ENCODE measurements at regions not wholly inside any gene's neighbourhood (a gene's known extent, or its start where the extent isn't known, plus 50 kb on each side); places are given as distances from the start of the nearest gene placed in this dataset.

GRCh38 chr4:32196950-32197688 is 1477.0 kb downstream of the PCDH7 start:
- no peaks in the 10 kb centered on the region for H3K9me3 ChIP-seq (ENCODE audit: control insufficient read depth in 2 of 2, insufficient read depth in 1 of 2, low read depth in 1 of 2, low read length in 1 of 2)
- no peaks in the 10 kb centered on the region for H3K36me3 ChIP-seq (ENCODE audit: control insufficient read depth in 2 of 2, insufficient read depth in 2 of 2, low read length in 1 of 2)
- no peaks in the 10 kb centered on the region for H3K27me3 ChIP-seq (ENCODE audit: control insufficient read depth in 1 of 2, insufficient read depth in 2 of 2, low read length in 2 of 2)
- WGBS, 2 donors, result 67 to 73% methylated on average over 10 of the region's 10 CpGs
- H3K4me1 ChIP-seq (ENCODE audit: control insufficient read depth in 2 of 2, insufficient read depth in 2 of 2, low read length in 1 of 2), result no peaks in the 10 kb centered on the region
- H3K27ac ChIP-seq (ENCODE audit: low read depth in 2 of 2, low read length in 1 of 2), result no peak overlapping the region
- H3K4me3 ChIP-seq (ENCODE audit: low read depth in 1 of 2, low read length in 2 of 2), result no peak overlapping the region

DNA sequence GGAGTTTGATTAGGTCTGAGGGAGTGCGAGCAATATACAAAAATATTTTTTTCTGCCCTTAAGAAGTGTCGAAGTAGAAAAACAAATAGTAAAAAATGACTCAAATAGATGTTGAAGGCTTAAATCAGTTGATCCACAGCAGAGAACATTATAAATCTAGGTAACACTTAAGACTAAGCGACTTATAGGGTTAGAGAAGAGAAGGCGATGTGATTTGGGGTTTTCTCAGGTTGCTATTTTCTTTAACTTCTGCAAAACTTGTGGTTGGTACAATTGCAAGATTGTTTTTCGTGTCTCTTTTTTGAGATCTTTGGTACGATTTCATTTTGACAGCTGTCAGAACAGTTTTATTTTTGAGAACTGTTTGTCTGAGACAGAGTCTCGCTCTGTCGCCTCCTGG is 1479.5 kb downstream of the PCDH7 start:
- Histone ChIP-seq H3K4me1 (ENCODE audit: control insufficient read depth in 2 of 2, insufficient read depth in 2 of 2, low read length in 1 of 2) (no peaks in the 10 kb centered on the region), H3K4me3 (ENCODE audit: low read depth in 1 of 2, low read length in 2 of 2) (no peak overlapping the region), H3K27me3 (ENCODE audit: control insufficient read depth in 1 of 2, insufficient read depth in 2 of 2, low read length in 2 of 2) (no peaks in the 10 kb centered on the region), H3K27ac (ENCODE audit: low read depth in 2 of 2, low read length in 1 of 2) (no peak overlapping the region), H3K9me3 (ENCODE audit: control insufficient read depth in 2 of 2, insufficient read depth in 1 of 2, low read depth in 1 of 2, low read length in 1 of 2) (no peaks in the 10 kb centered on the region), H3K36me3 (ENCODE audit: control insufficient read depth in 2 of 2, insufficient read depth in 2 of 2, low read length in 1 of 2) (no peaks in the 10 kb centered on the region)
- 72 to 83% methylated on average over 8 of the region's 8 CpGs for WGBS, 2 donors

GRCh38 chr4:32203340-32203739 is 1483.2 kb downstream of the PCDH7 start:
- Histone ChIP-seq H3K4me1 (ENCODE audit: control insufficient read depth in 2 of 2, insufficient read depth in 2 of 2, low read length in 1 of 2) (no peaks in the 10 kb centered on the region), H3K36me3 (ENCODE audit: control insufficient read depth in 2 of 2, insufficient read depth in 2 of 2, low read length in 1 of 2) (no peaks in the 10 kb centered on the region), H3K4me3 (ENCODE audit: low read depth in 1 of 2, low read length in 2 of 2) (no peak overlapping the region), H3K27me3 (ENCODE audit: control insufficient read depth in 1 of 2, insufficient read depth in 2 of 2, low read length in 2 of 2) (no peaks in the 10 kb centered on the region), H3K27ac (ENCODE audit: low read depth in 2 of 2, low read length in 1 of 2) (no peak overlapping the region), H3K9me3 (ENCODE audit: control insufficient read depth in 2 of 2, insufficient read depth in 1 of 2, low read depth in 1 of 2, low read length in 1 of 2) (peaks cover 0 to 3% of the 10 kb centered on the region in 2 donors)

- Histone ChIP-seq H3K27me3 (ENCODE audit: control insufficient read depth in 1 of 2, insufficient read depth in 2 of 2, low read length in 2 of 2) (no peaks in the 10 kb centered on the region), H3K9me3 (ENCODE audit: control insufficient read depth in 2 of 2, insufficient read depth in 1 of 2, low read depth in 1 of 2, low read length in 1 of 2) (peaks cover 0 to 3% of the 10 kb centered on the region in 2 donors), H3K36me3 (ENCODE audit: control insufficient read depth in 2 of 2, insufficient read depth in 2 of 2, low read length in 1 of 2) (no peaks in the 10 kb centered on the region), H3K4me1 (ENCODE audit: control insufficient read depth in 2 of 2, insufficient read depth in 2 of 2, low read length in 1 of 2) (no peaks in the 10 kb centered on the region), H3K4me3 (ENCODE audit: low read depth in 1 of 2, low read length in 2 of 2) (no peak overlapping the region), H3K27ac (ENCODE audit: low read depth in 2 of 2, low read length in 1 of 2) (no peak overlapping the region)
- 76 to 83% methylated on average over 3 of the region's 3 CpGs for WGBS, 2 donors
Measured at GRCh38 chr4:32206756-32207155, 1486.6 kb downstream of the PCDH7 start.

DNA sequence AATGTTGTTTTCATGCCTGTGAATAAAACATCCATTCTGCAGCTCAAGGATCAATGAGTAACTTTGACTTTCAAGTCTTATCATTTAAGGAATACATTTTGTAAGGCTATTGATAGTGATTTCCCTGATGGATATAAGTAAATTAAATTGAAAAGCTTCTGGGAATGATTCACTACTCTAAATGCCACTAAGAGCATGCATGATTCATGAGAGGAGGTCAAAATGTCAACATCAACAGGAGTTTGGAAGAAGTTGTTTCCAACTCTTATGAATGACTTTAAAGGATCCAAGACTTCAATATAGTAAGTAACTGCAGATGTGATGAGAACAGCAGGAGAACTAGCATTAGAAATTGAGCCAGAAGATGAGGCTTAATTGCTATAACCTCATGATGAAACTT is 1487.3 kb downstream of the PCDH7 start:
- Histone ChIP-seq H3K27me3 (ENCODE audit: control insufficient read depth in 1 of 2, insufficient read depth in 2 of 2, low read length in 2 of 2) (no peaks in the 10 kb centered on the region), H3K4me3 (ENCODE audit: low read depth in 1 of 2, low read length in 2 of 2) (no peak overlapping the region), H3K4me1 (ENCODE audit: control insufficient read depth in 2 of 2, insufficient read depth in 2 of 2, low read length in 1 of 2) (no peaks in the 10 kb centered on the region), H3K36me3 (ENCODE audit: control insufficient read depth in 2 of 2, insufficient read depth in 2 of 2, low read length in 1 of 2) (no peaks in the 10 kb centered on the region), H3K9me3 (ENCODE audit: control insufficient read depth in 2 of 2, insufficient read depth in 1 of 2, low read depth in 1 of 2, low read length in 1 of 2) (peaks cover 0 to 3% of the 10 kb centered on the region in 2 donors), H3K27ac (ENCODE audit: low read depth in 2 of 2, low read length in 1 of 2) (no peak overlapping the region)

- Histone ChIP-seq H3K27ac (ENCODE audit: low read depth in 2 of 2, low read length in 1 of 2) (no peak overlapping the region), H3K4me3 (ENCODE audit: low read depth in 1 of 2, low read length in 2 of 2) (no peak overlapping the region), H3K36me3 (ENCODE audit: control insufficient read depth in 2 of 2, insufficient read depth in 2 of 2, low read length in 1 of 2) (no peaks in the 10 kb centered on the region), H3K9me3 (ENCODE audit: control insufficient read depth in 2 of 2, insufficient read depth in 1 of 2, low read depth in 1 of 2, low read length in 1 of 2) (no peaks in the 10 kb centered on the region), H3K27me3 (ENCODE audit: control insufficient read depth in 1 of 2, insufficient read depth in 2 of 2, low read length in 2 of 2) (no peaks in the 10 kb centered on the region), H3K4me1 (ENCODE audit: control insufficient read depth in 2 of 2, insufficient read depth in 2 of 2, low read length in 1 of 2) (no peaks in the 10 kb centered on the region)
- whole genome bisulfite sequencing, 2 donors, result 75 to 86% methylated on average over 10 of the region's 10 CpGs
Measured at GRCh38 chr4:32215277-32215676, 1495.1 kb downstream of the PCDH7 start.

GRCh38 chr4:32216502-32216901 is 1496.3 kb downstream of the PCDH7 start:
- WGBS, 2 donors, result 88 to 93% methylated on average over 9 of the region's 9 CpGs
- no peaks in the 10 kb centered on the region for H3K36me3 ChIP-seq (ENCODE audit: control insufficient read depth in 2 of 2, insufficient read depth in 2 of 2, low read length in 1 of 2)
- no peak overlapping the region for H3K27ac ChIP-seq (ENCODE audit: low read depth in 2 of 2, low read length in 1 of 2)
- H3K27me3 ChIP-seq (ENCODE audit: control insufficient read depth in 1 of 2, insufficient read depth in 2 of 2, low read length in 2 of 2), result no peaks in the 10 kb centered on the region
- H3K4me1 ChIP-seq (ENCODE audit: control insufficient read depth in 2 of 2, insufficient read depth in 2 of 2, low read length in 1 of 2), result no peaks in the 10 kb centered on the region
- no peaks in the 10 kb centered on the region for H3K9me3 ChIP-seq (ENCODE audit: control insufficient read depth in 2 of 2, insufficient read depth in 1 of 2, low read depth in 1 of 2, low read length in 1 of 2)
- H3K4me3 ChIP-seq (ENCODE audit: low read depth in 1 of 2, low read length in 2 of 2), result no peak overlapping the region

DNA sequence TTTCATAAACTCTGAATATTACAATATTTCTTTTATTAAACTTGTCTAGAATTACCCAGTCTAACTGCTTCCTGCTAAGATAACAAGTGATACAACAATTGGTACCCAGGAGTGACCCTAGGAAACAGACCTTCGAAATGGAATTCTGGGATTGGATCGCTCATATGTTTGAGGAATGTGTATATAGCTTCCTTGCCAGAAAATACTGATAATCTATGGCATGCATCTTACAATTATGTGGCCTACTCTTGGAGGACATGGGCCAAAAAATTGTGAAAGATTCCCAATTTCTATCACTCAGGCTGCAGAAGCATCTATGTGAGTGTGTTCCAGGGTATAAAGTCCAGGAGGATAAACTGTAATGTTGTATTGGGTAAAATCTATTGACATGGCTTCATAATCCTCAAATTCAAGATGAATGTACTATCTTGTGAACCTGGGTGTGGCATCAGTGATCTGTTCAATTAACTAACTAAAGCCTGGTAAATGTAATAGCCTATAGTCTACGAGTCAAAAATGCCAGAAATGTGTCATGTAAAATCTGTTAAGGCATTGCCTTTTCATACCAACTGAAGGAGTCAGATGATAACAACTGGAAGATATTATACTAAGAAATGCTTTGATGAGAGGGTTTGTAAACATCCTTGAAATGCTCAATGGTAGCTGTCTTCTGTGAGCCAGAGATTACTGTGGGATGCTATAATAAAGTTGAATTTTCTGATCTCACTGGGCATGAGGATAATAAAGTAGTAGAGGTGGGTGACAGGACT is 1499.3 kb downstream of the PCDH7 start:
- no peak overlapping the region for H3K27ac ChIP-seq (ENCODE audit: low read depth in 2 of 2, low read length in 1 of 2)
- no peaks in the 10 kb centered on the region for H3K27me3 ChIP-seq (ENCODE audit: control insufficient read depth in 1 of 2, insufficient read depth in 2 of 2, low read length in 2 of 2)
- H3K36me3 ChIP-seq (ENCODE audit: control insufficient read depth in 2 of 2, insufficient read depth in 2 of 2, low read length in 1 of 2), result no peaks in the 10 kb centered on the region
- no peak overlapping the region for H3K4me3 ChIP-seq (ENCODE audit: low read depth in 1 of 2, low read length in 2 of 2)
- no peaks in the 10 kb centered on the region for H3K9me3 ChIP-seq (ENCODE audit: control insufficient read depth in 2 of 2, insufficient read depth in 1 of 2, low read depth in 1 of 2, low read length in 1 of 2)
- no peaks in the 10 kb centered on the region for H3K4me1 ChIP-seq (ENCODE audit: control insufficient read depth in 2 of 2, insufficient read depth in 2 of 2, low read length in 1 of 2)
- 30 to 75% methylated on average over 3 of the region's 3 CpGs for WGBS, 2 donors

- Histone ChIP-seq H3K9me3 (ENCODE audit: control insufficient read depth in 2 of 2, insufficient read depth in 1 of 2, low read depth in 1 of 2, low read length in 1 of 2) (no peaks in the 10 kb centered on the region), H3K4me3 (ENCODE audit: low read depth in 1 of 2, low read length in 2 of 2) (no peak overlapping the region), H3K27me3 (ENCODE audit: control insufficient read depth in 1 of 2, insufficient read depth in 2 of 2, low read length in 2 of 2) (no peaks in the 10 kb centered on the region), H3K36me3 (ENCODE audit: control insufficient read depth in 2 of 2, insufficient read depth in 2 of 2, low read length in 1 of 2) (no peaks in the 10 kb centered on the region), H3K4me1 (ENCODE audit: control insufficient read depth in 2 of 2, insufficient read depth in 2 of 2, low read length in 1 of 2) (no peaks in the 10 kb centered on the region), H3K27ac (ENCODE audit: low read depth in 2 of 2, low read length in 1 of 2) (no peak overlapping the region)
Measured at GRCh38 chr4:32226204-32226603, 1506.0 kb downstream of the PCDH7 start.

DNA sequence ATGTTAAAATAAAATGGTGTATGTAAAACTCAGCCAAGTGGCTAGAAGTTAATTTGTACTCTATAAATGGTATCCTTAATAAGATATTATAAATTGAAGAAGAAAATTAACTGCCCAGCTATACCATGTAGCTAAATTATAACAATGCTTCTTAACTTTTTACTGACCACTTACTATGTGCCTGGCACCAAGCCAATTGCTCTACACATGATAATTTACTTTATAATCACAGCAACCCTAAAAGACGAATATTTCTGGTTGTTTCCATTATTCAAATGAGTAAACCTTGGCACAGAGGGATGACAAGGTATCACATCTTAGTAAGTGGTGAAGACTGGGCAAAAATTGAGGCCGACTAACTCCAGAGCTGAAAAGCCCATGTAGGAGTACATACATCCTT is 1506.6 kb downstream of the PCDH7 start:
- H3K36me3 ChIP-seq (ENCODE audit: control insufficient read depth in 2 of 2, insufficient read depth in 2 of 2, low read length in 1 of 2), result no peaks in the 10 kb centered on the region
- WGBS, 2 donors, result 71 to 73% methylated on average over 2 of the region's 2 CpGs
- H3K9me3 ChIP-seq (ENCODE audit: control insufficient read depth in 2 of 2, insufficient read depth in 1 of 2, low read depth in 1 of 2, low read length in 1 of 2), result no peaks in the 10 kb centered on the region
- no peaks in the 10 kb centered on the region for H3K4me1 ChIP-seq (ENCODE audit: control insufficient read depth in 2 of 2, insufficient read depth in 2 of 2, low read length in 1 of 2)
- H3K27me3 ChIP-seq (ENCODE audit: control insufficient read depth in 1 of 2, insufficient read depth in 2 of 2, low read length in 2 of 2), result no peaks in the 10 kb centered on the region
- no peak overlapping the region for H3K27ac ChIP-seq (ENCODE audit: low read depth in 2 of 2, low read length in 1 of 2)
- H3K4me3 ChIP-seq (ENCODE audit: low read depth in 1 of 2, low read length in 2 of 2), result no peak overlapping the region

Measured in esophagus (tissue), 2 donors.